IMR-90 (cell line): ENCODE measurements at regions not wholly inside any gene's neighbourhood (a gene's known extent, or its start where the extent isn't known, plus 50 kb on each side); places are given as distances from the start of the nearest gene placed in this dataset.

ENCODE experiments used
- ATAC-seq: fragments of 200-7000 bp; cut with Tn5 transposase; 2 replicates; pipeline ENCODE4 v1.9.1; 2020; ENCODE audit warnings: low read depth, mild to moderate bottlenecking, moderate library complexity
- BruUV-seq: library from RNA; stranded (reverse); fragments of 400-500 nt; replicated peaks from 2 replicates; lab custom pipeline; 2021; lab: Mats Ljungman, UMichigan
- CTCF ChIA-PET: fragments of 300-600 bp; formaldehyde crosslinking; extraction: SDS; loops from one replicate; lab custom pipeline; 2021; ENCODE audit warnings: antibody characterized with exemption; lab: Yijun Ruan, JAX
- POLR2A ChIA-PET: fragments of 300-600 bp; sonication (Branson Sonifier 250); formaldehyde crosslinking; loops from one replicate; lab custom pipeline; 2022; ENCODE audit warnings: antibody characterized with exemption; ENCODE audit not compliant: unreplicated experiment; lab: Charles Lee
- DNase-seq: peaks from one replicate; pipeline ENCODE4 v3.0.0; 2013
- H2AFZ ChIP-seq: replicated peaks from 2 replicates; pipeline ENCODE3; 2013; ENCODE audit warnings: low read length, mild to moderate bottlenecking; ENCODE audit not compliant: poor library complexity
- H2AK5ac ChIP-seq: 2 replicates; pipeline ENCODE4 v1.6.1; 2013; ENCODE audit warnings: low read depth, low read length, inconsistent platforms
- H2AK9ac ChIP-seq: replicated peaks from 2 replicates; pipeline ENCODE3; 2013; ENCODE audit warnings: mild to moderate bottlenecking, low read depth, low read length, moderate library complexity; ENCODE audit not compliant: poor library complexity
- H2BK120ac ChIP-seq: 2 replicates; pipeline ENCODE4 v1.6.1; 2013; ENCODE audit warnings: low read depth, low read length, inconsistent platforms
- H2BK15ac ChIP-seq: 3 replicates; pipeline ENCODE4 v1.6.1; 2013; ENCODE audit warnings: low read depth, low read length, inconsistent platforms
- H2BK20ac ChIP-seq: 2 replicates; pipeline ENCODE4 v1.6.1; 2013; ENCODE audit warnings: low read depth, mild to moderate bottlenecking, inconsistent platforms, low read length, moderate library complexity
- H2BK5ac ChIP-seq: 2 replicates; pipeline ENCODE4 v1.6.1; 2013; ENCODE audit warnings: mild to moderate bottlenecking, low read depth, low read length, inconsistent platforms; ENCODE audit not compliant: poor library complexity, severe bottlenecking
- H3K14ac ChIP-seq: replicated peaks from 2 replicates; pipeline ENCODE4 v1.6.1; 2013; ENCODE audit warnings: low read depth, low read length, inconsistent platforms
- H3K18ac ChIP-seq: 2 replicates; pipeline ENCODE4 v1.6.1; 2013; ENCODE audit warnings: low read depth, low read length, control low read depth
- H3K23ac ChIP-seq: 2 replicates; pipeline ENCODE4 v1.6.1; 2013; ENCODE audit warnings: low read depth, low read length, inconsistent platforms
- H3K27ac ChIP-seq: 2 replicates; pipeline ENCODE4 v1.5.1; 2013; ENCODE audit warnings: mild to moderate bottlenecking, control low read depth, low read length; ENCODE audit not compliant: insufficient read depth
- H3K27me3 ChIP-seq: 2 replicates; pipeline ENCODE4 v1.6.1; 2013; ENCODE audit warnings: low read length; ENCODE audit not compliant: control insufficient read depth, insufficient read depth
- H3K36me3 ChIP-seq: 2 replicates; pipeline ENCODE4 v1.6.1; 2013; ENCODE audit warnings: low read length, mixed read lengths; ENCODE audit not compliant: control insufficient read depth, insufficient read depth
- H3K4ac ChIP-seq: 2 replicates; pipeline ENCODE4 v1.6.1; 2013; ENCODE audit warnings: low read depth, low read length, inconsistent platforms
- H3K4me1 ChIP-seq: 2 replicates; pipeline ENCODE4 v1.6.1; 2013; ENCODE audit warnings: low read length, mixed read lengths; ENCODE audit not compliant: control insufficient read depth, insufficient read depth
- H3K4me2 ChIP-seq: 2 replicates; pipeline ENCODE4 v1.6.1; 2013; ENCODE audit warnings: low read depth, mild to moderate bottlenecking, control low read depth, low read length, moderate library complexity
- H3K4me3 ChIP-seq: 2 replicates; pipeline ENCODE4 v1.5.1; 2013; ENCODE audit warnings: low read depth, mild to moderate bottlenecking, control low read depth, low read length, moderate library complexity; ENCODE audit not compliant: insufficient read depth
- H3K56ac ChIP-seq: 2 replicates; pipeline ENCODE4 v1.6.1; 2013; ENCODE audit warnings: low read length, inconsistent platforms; ENCODE audit not compliant: insufficient read depth; ENCODE audit errors: extremely low read depth
- H3K79me1 ChIP-seq, 2 experiments: 2 replicates each; pipeline ENCODE4 v1.6.1; 2013; ENCODE audit warnings: low read length in 2 of 2, inconsistent platforms in 1 of 2, low read depth in 1 of 2
- H3K9ac ChIP-seq: 2 replicates; pipeline ENCODE4 v1.6.1; 2013; ENCODE audit warnings: low read depth, low read length, control low read depth
- H3K9me1 ChIP-seq: 2 replicates; pipeline ENCODE4 v1.6.1; 2013; ENCODE audit warnings: low read length, inconsistent platforms; ENCODE audit not compliant: insufficient read depth
- H3K9me3 ChIP-seq: 2 replicates; pipeline ENCODE4 v1.6.1; 2013; ENCODE audit warnings: low read length; ENCODE audit not compliant: control insufficient read depth, insufficient read depth
- H4K20me1 ChIP-seq: 2 replicates; pipeline ENCODE4 v1.6.1; 2013; ENCODE audit warnings: low read length, inconsistent platforms; ENCODE audit not compliant: insufficient read depth
- H4K5ac ChIP-seq: 2 replicates; pipeline ENCODE4 v1.6.1; 2013; ENCODE audit warnings: mild to moderate bottlenecking, low read depth, low read length, control low read depth
- H4K8ac ChIP-seq, 2 experiments: 2 replicates each; pipeline ENCODE4 v1.6.1; 2013; ENCODE audit warnings: low read depth in 2 of 2, low read length in 2 of 2, control low read depth in 1 of 2, inconsistent platforms in 1 of 2
- H4K91ac ChIP-seq: 2 replicates; pipeline ENCODE4 v1.6.1; 2013; ENCODE audit warnings: low read depth, low read length, inconsistent platforms; ENCODE audit not compliant: insufficient read depth
- BHLHE40 ChIP-seq: fragments of 150-350 bp; IDR thresholded peaks from 2 replicates; pipeline ENCODE4 v1.6.1; 2016; ENCODE audit warnings: mild to moderate bottlenecking, low read depth, low read length
- CEBPB ChIP-seq: IDR thresholded peaks from 2 replicates; pipeline ENCODE4 v1.6.1; 2012; ENCODE audit warnings: low read depth, low read length, improper control_type of control experiment
- CHD1 ChIP-seq: IDR thresholded peaks from 2 replicates; pipeline ENCODE4 v1.6.1; 2012; ENCODE audit warnings: low read depth, low read length, improper control_type of control experiment
- CTCF ChIP-seq: conservative IDR thresholded peaks from 2 replicates; pipeline ENCODE4 v1.5.1; 2012; ENCODE audit warnings: mild to moderate bottlenecking, low read depth, low read length, improper control_type of control experiment
- ELK1 ChIP-seq: fragments of 150-350 bp; IDR thresholded peaks from 2 replicates; pipeline ENCODE4 v1.6.1; 2016; ENCODE audit warnings: low read depth, mild to moderate bottlenecking, low read length, moderate library complexity, borderline replicate concordance
- FOS ChIP-seq: fragments of 150-350 bp; IDR thresholded peaks from 2 replicates; pipeline ENCODE4 v1.6.1; 2016; ENCODE audit warnings: low read depth, low read length
- MAFK ChIP-seq: IDR thresholded peaks from 2 replicates; pipeline ENCODE4 v1.6.1; 2012; ENCODE audit warnings: low read depth, low read length, improper control_type of control experiment
- MAZ ChIP-seq: IDR thresholded peaks from 2 replicates; pipeline ENCODE4 v1.6.1; 2012; ENCODE audit warnings: low read depth, mild to moderate bottlenecking, low read length, improper control_type of control experiment, moderate library complexity, borderline replicate concordance
- MXI1 ChIP-seq: IDR thresholded peaks from 2 replicates; pipeline ENCODE4 v1.6.1; 2012; ENCODE audit warnings: low read depth, mild to moderate bottlenecking, low read length, moderate library complexity, borderline replicate concordance
- NFE2L2 ChIP-seq: fragments of 150-350 bp; IDR thresholded peaks from 2 replicates; pipeline ENCODE4 v1.6.1; 2016; ENCODE audit warnings: low read depth, mild to moderate bottlenecking, low read length
- POLR2A ChIP-seq: IDR thresholded peaks from 2 replicates; pipeline ENCODE4 v1.6.1; 2012; ENCODE audit warnings: mild to moderate bottlenecking, low read depth, low read length
- RAD21 ChIP-seq: IDR thresholded peaks from 2 replicates; pipeline ENCODE4 v1.6.1; 2012; ENCODE audit warnings: low read length, improper control_type of control experiment
- RCOR1 ChIP-seq: IDR thresholded peaks from 2 replicates; pipeline ENCODE4 v1.6.1; 2012; ENCODE audit warnings: mild to moderate bottlenecking, low read length, improper control_type of control experiment; ENCODE audit not compliant: insufficient replicate concordance
- RFX5 ChIP-seq: IDR thresholded peaks from 2 replicates; pipeline ENCODE4 v1.8.0; 2012; ENCODE audit warnings: low read depth, mild to moderate bottlenecking, low read length, moderate library complexity
- SMC3 ChIP-seq: fragments of 150-350 bp; IDR thresholded peaks from 2 replicates; pipeline ENCODE4 v1.6.1; 2016; ENCODE audit warnings: low read depth, mild to moderate bottlenecking, antibody characterized with exemption, low read length, moderate library complexity
- USF2 ChIP-seq: fragments of 150-350 bp; IDR thresholded peaks from 2 replicates; pipeline ENCODE4 v1.6.1; 2017; ENCODE audit warnings: mild to moderate bottlenecking, antibody characterized with exemption, low read length, low read depth
- WGBS, 2 experiments: methylation state at CpG; one replicate each; pipeline versions ENCODE4 v1.1.5 to v1.1.7; 2013; ENCODE audit warnings: missing lambda C conversion rate in 2 of 2; ENCODE audit not compliant: insufficient read length in 1 of 2; ENCODE audit errors: extremely low coverage in 2 of 2; 5-methylcytosine and 5-hydroxymethylcytosine counted together
- dilution Hi-C: fragments of 300-500 bp; cut with HindIII; formaldehyde crosslinking; loops from one replicate; pipeline ENCODE4 v1.14.3; 2018; ENCODE audit warnings: low sequenced_read_pairs; ENCODE audit not compliant: unreplicated experiment
- in situ Hi-C: fragments of 300-500 bp; cut with MboI; formaldehyde crosslinking; loops from 3 replicates; pipeline ENCODE4 v1.14.3; 2019; ENCODE audit warnings: low sequenced_read_pairs, inconsistent platforms, mixed read lengths
- intact Hi-C: fragments of 100-400 bp; cut with micrococcal nuclease; formaldehyde crosslinking; loops from 2 replicates; pipeline ENCODE4 v1.10.0; 2022

- H2BK5ac ChIP-seq: no peak overlapping the region
- H3K4me2 ChIP-seq: no peak overlapping the region
- no peak overlapping the region for H2AFZ ChIP-seq
- H3K18ac ChIP-seq: no peak overlapping the region
- in situ Hi-C loops (no loop called here), dilution Hi-C loops (no loop called here), intact Hi-C loops (no loop called here)
- no peak overlapping the region for H3K9ac ChIP-seq
- TF ChIP-seq MAFK: no peak
- TF ChIP-seq BHLHE40: no peak
- no peak for TF ChIP-seq SMC3
- TF ChIP-seq MAZ: no peak
- no peak for TF ChIP-seq CEBPB
- no peak for TF ChIP-seq MXI1
- TF ChIP-seq CTCF: no peak
- TF ChIP-seq RFX5: no peak
- TF ChIP-seq NFE2L2: no peak
- TF ChIP-seq RAD21: no peak
- no peak for TF ChIP-seq FOS
- TF ChIP-seq RCOR1: no peak
- no peak for TF ChIP-seq CHD1
- no peak for TF ChIP-seq ELK1
- no peak for TF ChIP-seq POLR2A
- no peak for TF ChIP-seq USF2
- no peak overlapping the region for H4K8ac ChIP-seq
- H3K4me1 ChIP-seq: no peaks in the 10 kb centered on the region
- no peak overlapping the region for H3K23ac ChIP-seq
- no peaks in the 10 kb centered on the region for H3K27me3 ChIP-seq
- POLR2A ChIA-PET: no interaction called here
- no peaks in the 10 kb centered on the region for H3K36me3 ChIP-seq
- no peak overlapping the region for H3K14ac ChIP-seq
- no peak overlapping the region for H2BK20ac ChIP-seq
- no peak overlapping the region for H3K27ac ChIP-seq
- no peak for ATAC-seq
- H4K5ac ChIP-seq: no peak overlapping the region
- no peaks in the 10 kb centered on the region for H4K20me1 ChIP-seq
- H4K91ac ChIP-seq: no peak overlapping the region
- no TSS peak for BruUV-seq
- no peak overlapping the region for H2BK120ac ChIP-seq
- no peak overlapping the region for H2AK9ac ChIP-seq
- no peak overlapping the region for H3K4ac ChIP-seq
- H3K79me1 ChIP-seq: no peaks in the 10 kb centered on the region
- H3K9me3 ChIP-seq: no peaks in the 10 kb centered on the region
- H2BK15ac ChIP-seq: no peak overlapping the region
- WGBS, 2 experiments: no CpG with 5 or more reads among the region's 5 CpGs
- H3K4me3 ChIP-seq: no peak overlapping the region
- CTCF ChIA-PET: interaction anchor here (0.6 kb wide), 1 partner anchor 73 kb away, joined by 3 read pairs; no protein-coding TSS in a partner anchor
- no peak for DNase-seq
- no peak overlapping the region for H2AK5ac ChIP-seq
- H3K56ac ChIP-seq: no peak overlapping the region
- H3K9me1 ChIP-seq: no peaks in the 10 kb centered on the region
Observed at GRCh38 chr4:170700064-170700463, 610.3 kb upstream of the AADAT start.
